B cell (primary cell): ENCODE measurements at regions not wholly inside any gene's neighbourhood (a gene's known extent, or its start where the extent isn't known, plus 50 kb on each side); places are given as distances from the start of the nearest gene placed in this dataset.

Experiments used
- CTCF ChIP-seq: fragments of 200-600 bp; IDR thresholded peaks from one replicate; pipeline ENCODE4 v1.8.0; 2022; ENCODE audit warnings: antibody characterized with exemption, mild to moderate bottlenecking
- EZH2 ChIP-seq: IDR thresholded peaks from 2 replicates; pipeline ENCODE4 v1.6.1; 2012; ENCODE audit warnings: borderline replicate concordance, low read depth, mild to moderate bottlenecking, moderate library complexity, low read length; ENCODE audit not compliant: insufficient read depth, poor library complexity, severe bottlenecking

DNA sequence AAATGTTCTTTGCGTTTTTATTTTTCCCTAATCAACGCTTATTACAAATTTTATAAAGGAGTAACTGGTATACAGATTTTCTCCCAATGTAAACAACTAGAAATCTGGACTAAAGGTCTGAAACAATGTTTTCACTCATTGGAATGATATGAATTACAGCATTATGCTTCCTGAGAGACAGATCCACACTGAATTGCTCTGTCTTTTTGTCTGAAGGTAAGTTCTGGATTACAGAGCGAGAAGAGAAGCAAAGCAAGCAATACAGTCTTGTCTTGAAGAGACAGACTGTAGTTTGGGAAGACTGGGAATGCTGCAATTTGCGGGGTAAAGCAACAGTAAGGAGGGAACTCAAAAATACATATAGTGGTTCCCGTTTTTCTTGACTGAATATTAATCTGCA is 262.2 kb upstream of the PABPC4L start:
- TF ChIP-seq CTCF = no peak
- TF ChIP-seq EZH2 = no peak
